Panc1 (cell line): ENCODE measurements at regions not wholly inside any gene's neighbourhood (a gene's known extent, or its start where the extent isn't known, plus 50 kb on each side); places are given as distances from the start of the nearest gene placed in this dataset.

Experiments
- ATAC-seq: fragments of 200-7000 bp; cut with Tn5 transposase; 2 replicates; pipeline ENCODE4 v1.9.1; 2020; ENCODE audit warnings: mild to moderate bottlenecking, moderate library complexity
- BruUV-seq: library from RNA; stranded (reverse); fragments of 400-500 nt; replicated peaks from 2 replicates; lab custom pipeline; 2021; lab: Mats Ljungman, UMichigan
- CTCF ChIA-PET: fragments of 300-600 bp; sonication (Branson Sonifier 250); formaldehyde crosslinking; loops from one replicate; lab custom pipeline; 2022; ENCODE audit warnings: antibody characterized with exemption; lab: Charles Lee
- POLR2A ChIA-PET: fragments of 300-600 bp; sonication (Branson Sonifier 250); formaldehyde crosslinking; loops from one replicate; lab custom pipeline; 2022; ENCODE audit warnings: antibody characterized with exemption; lab: Charles Lee
- DNase-seq: peaks from one replicate; pipeline ENCODE4 v3.0.0-alpha.2; 2010; ENCODE audit warnings: low read depth, low spot score
- H3K27ac ChIP-seq: 2 replicates; pipeline ENCODE4 v1.5.1; 2011; ENCODE audit warnings: mild to moderate bottlenecking, low read length, inconsistent platforms
- H3K27me3 ChIP-seq: fragments of 200-500 bp; sonication (Bioruptor generic); 2 replicates; pipeline ENCODE4 v1.6.0; 2014; ENCODE audit warnings: low read length, inconsistent platforms; ENCODE audit not compliant: control insufficient read depth, insufficient read depth
- H3K36me3 ChIP-seq: fragments of 200-500 bp; sonication (Bioruptor generic); 2 replicates; pipeline ENCODE4 v1.5.1; 2014; ENCODE audit warnings: inconsistent platforms, mild to moderate bottlenecking, low read length, moderate library complexity; ENCODE audit not compliant: control insufficient read depth, insufficient read depth
- H3K4me1 ChIP-seq: 2 replicates; pipeline ENCODE4 v1.5.1; 2011; ENCODE audit warnings: inconsistent platforms, mild to moderate bottlenecking, low read length, moderate library complexity; ENCODE audit not compliant: control insufficient read depth, insufficient read depth
- H3K4me3 ChIP-seq, 2 experiments: 2 replicates each; pipeline ENCODE4 v1.5.1; 2011 to 2012; ENCODE audit warnings: low read depth in 2 of 2, low read length in 2 of 2, mild to moderate bottlenecking in 2 of 2, inconsistent platforms in 1 of 2, moderate library complexity in 1 of 2
- H3K9me3 ChIP-seq: fragments of 200-500 bp; sonication (Bioruptor generic); 2 replicates; pipeline ENCODE4 v1.5.1; 2014; ENCODE audit warnings: low read depth, mild to moderate bottlenecking, inconsistent platforms, low read length, moderate library complexity; ENCODE audit not compliant: control insufficient read depth, insufficient read depth
- POLR2AphosphoS5 ChIP-seq: IDR thresholded peaks from 2 replicates; pipeline ENCODE4 v1.6.1; 2012; ENCODE audit warnings: mild to moderate bottlenecking, low read depth, low read length, moderate library complexity
- SIN3A ChIP-seq: IDR thresholded peaks from 2 replicates; pipeline ENCODE4 v1.6.1; 2012; ENCODE audit warnings: low read depth, mild to moderate bottlenecking, low read length, moderate library complexity, borderline replicate concordance; ENCODE audit not compliant: insufficient read depth
- TCF7L2 ChIP-seq: IDR thresholded peaks from 2 replicates; pipeline ENCODE4 v1.6.1; 2011; ENCODE audit warnings: mild to moderate bottlenecking, low read depth, low read length, inconsistent platforms
- in situ Hi-C: cut with HindIII; loops from 2 replicates; pipeline ENCODE4 v1.10.0; 2016; ENCODE audit warnings: low sequenced_read_pairs, low pct_unique_long_range_greater_than_20kb
- intact Hi-C: fragments of 100-400 bp; cut with micrococcal nuclease; formaldehyde crosslinking; loops from one replicate; pipeline ENCODE4 v1.10.0; 2022; ENCODE audit not compliant: unreplicated experiment
- TF ChIP-seq, protein P1 (sequence below), 2 experiments: IDR thresholded peaks; 2 replicates each; pipeline ENCODE4 v1.6.1; 2011 to 2012; ENCODE audit warnings: low read depth in 2 of 2, control low read depth in 1 of 2, low read length in 1 of 2, mild to moderate bottlenecking in 1 of 2, moderate library complexity in 1 of 2; ENCODE audit not compliant: insufficient read depth in 1 of 2
- TF ChIP-seq, protein P2 (sequence below): fragments of 450-650 bp; IDR thresholded peaks from 2 replicates; pipeline ENCODE4 v1.5.1; 2017; ENCODE audit warnings: mild to moderate bottlenecking

DNA sequence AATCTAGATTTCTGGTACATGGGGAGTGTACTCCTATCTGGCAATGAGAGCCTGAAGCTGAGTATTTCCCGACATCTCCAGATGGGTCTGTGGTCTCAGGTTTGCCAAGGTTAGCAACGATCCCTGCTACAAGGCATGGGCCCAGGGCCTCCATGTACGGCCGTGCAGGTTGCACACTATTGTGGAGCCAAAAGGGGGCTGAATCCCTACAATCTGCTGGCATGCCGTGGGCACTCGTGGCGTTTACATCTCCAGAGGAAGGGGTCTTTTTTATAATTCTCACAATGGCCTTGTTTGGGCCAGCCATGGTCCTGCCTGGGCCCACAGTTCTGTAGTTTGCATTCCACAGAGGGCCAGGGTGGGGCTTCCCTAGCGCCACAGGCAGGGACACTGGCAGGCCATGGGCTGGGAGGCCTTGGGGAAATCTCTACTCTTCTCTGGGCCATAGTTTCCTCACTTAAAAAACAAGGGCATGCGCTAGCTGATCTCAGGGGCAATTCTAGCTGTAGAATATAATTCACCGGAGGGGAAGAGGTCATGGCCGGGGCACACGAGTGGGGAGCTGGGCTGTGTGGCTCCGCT lies 68.9 kb upstream of the TLE3 start:
- Histone ChIP-seq H3K27ac (no peak overlapping the region), H3K36me3 (no peaks in the 10 kb centered on the region), H3K4me1 (no peaks in the 10 kb centered on the region), H3K4me3 (no peak overlapping the region), H3K9me3 (no peaks in the 10 kb centered on the region), H3K27me3 (no peaks in the 10 kb centered on the region)
- CTCF ChIA-PET: no interaction called here
- intact Hi-C loops (no loop called here), in situ Hi-C loops (no loop called here)
- DNase-seq (no peak), ATAC-seq (no peak)
- POLR2A ChIA-PET: interaction anchor here (0.7 kb wide), 1 partner anchor 183 kb away, joined by 11 read pairs; no protein-coding TSS in a partner anchor
- no TSS peak for BruUV-seq
- no peak for TF ChIP-seq TCF7L2
- TF ChIP-seq, protein P1, sequence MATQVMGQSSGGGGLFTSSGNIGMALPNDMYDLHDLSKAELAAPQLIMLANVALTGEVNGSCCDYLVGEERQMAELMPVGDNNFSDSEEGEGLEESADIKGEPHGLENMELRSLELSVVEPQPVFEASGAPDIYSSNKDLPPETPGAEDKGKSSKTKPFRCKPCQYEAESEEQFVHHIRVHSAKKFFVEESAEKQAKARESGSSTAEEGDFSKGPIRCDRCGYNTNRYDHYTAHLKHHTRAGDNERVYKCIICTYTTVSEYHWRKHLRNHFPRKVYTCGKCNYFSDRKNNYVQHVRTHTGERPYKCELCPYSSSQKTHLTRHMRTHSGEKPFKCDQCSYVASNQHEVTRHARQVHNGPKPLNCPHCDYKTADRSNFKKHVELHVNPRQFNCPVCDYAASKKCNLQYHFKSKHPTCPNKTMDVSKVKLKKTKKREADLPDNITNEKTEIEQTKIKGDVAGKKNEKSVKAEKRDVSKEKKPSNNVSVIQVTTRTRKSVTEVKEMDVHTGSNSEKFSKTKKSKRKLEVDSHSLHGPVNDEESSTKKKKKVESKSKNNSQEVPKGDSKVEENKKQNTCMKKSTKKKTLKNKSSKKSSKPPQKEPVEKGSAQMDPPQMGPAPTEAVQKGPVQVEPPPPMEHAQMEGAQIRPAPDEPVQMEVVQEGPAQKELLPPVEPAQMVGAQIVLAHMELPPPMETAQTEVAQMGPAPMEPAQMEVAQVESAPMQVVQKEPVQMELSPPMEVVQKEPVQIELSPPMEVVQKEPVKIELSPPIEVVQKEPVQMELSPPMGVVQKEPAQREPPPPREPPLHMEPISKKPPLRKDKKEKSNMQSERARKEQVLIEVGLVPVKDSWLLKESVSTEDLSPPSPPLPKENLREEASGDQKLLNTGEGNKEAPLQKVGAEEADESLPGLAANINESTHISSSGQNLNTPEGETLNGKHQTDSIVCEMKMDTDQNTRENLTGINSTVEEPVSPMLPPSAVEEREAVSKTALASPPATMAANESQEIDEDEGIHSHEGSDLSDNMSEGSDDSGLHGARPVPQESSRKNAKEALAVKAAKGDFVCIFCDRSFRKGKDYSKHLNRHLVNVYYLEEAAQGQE (IDR thresholded peaks at IDR 0.05; ENCODE audit: insufficient read depth in 1 of 2, low read depth in 2 of 2, low read length in 1 of 2): no peak

DNA sequence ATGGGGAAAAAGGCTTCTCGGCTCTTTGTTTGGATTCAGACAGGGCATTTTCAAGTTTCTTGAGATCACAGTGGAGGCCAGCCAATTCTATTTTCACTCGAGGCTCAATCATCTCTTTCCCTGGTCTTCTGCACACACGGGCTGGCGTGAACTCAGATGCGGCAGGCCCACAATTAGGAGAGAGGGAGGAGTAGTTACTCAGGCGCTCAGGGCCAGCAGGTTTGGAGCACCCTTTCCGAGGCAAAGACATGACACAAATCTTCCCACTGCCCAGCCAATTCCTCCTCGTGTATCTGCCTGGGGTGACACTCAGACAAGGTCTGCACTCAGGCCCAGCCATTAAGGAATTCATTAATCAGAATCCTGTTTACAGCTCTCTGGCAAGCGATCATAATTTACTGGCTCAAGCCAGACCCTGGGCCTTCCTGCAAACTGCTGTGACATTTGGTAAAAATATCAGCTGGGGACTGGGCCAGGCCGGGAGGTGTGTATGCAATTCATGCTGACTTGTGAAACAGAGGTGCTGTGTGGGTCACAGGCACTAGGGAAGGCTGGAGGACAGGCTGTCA lies 68.1 kb upstream of the TLE3 start:
- Histone ChIP-seq H3K27me3 (no peaks in the 10 kb centered on the region), H3K4me3 (no peak overlapping the region), H3K4me1 (peaks cover under 1% of the 10 kb centered on the region), H3K27ac (peak overlapping the region; percentile 37; the same call in 1 of the 2 replicates), H3K36me3 (no peaks in the 10 kb centered on the region), H3K9me3 (no peaks in the 10 kb centered on the region)
- no TSS peak for BruUV-seq
- TF ChIP-seq SIN3A (no peak), POLR2AphosphoS5 (no peak), TCF7L2 (no peak)
- TF ChIP-seq, protein P2, sequence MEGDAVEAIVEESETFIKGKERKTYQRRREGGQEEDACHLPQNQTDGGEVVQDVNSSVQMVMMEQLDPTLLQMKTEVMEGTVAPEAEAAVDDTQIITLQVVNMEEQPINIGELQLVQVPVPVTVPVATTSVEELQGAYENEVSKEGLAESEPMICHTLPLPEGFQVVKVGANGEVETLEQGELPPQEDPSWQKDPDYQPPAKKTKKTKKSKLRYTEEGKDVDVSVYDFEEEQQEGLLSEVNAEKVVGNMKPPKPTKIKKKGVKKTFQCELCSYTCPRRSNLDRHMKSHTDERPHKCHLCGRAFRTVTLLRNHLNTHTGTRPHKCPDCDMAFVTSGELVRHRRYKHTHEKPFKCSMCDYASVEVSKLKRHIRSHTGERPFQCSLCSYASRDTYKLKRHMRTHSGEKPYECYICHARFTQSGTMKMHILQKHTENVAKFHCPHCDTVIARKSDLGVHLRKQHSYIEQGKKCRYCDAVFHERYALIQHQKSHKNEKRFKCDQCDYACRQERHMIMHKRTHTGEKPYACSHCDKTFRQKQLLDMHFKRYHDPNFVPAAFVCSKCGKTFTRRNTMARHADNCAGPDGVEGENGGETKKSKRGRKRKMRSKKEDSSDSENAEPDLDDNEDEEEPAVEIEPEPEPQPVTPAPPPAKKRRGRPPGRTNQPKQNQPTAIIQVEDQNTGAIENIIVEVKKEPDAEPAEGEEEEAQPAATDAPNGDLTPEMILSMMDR: no peak
- TF ChIP-seq, protein P1 (IDR thresholded peaks at IDR 0.05; ENCODE audit: insufficient read depth in 1 of 2, low read depth in 2 of 2, low read length in 1 of 2): no peak
- intact Hi-C loops (no loop called here), in situ Hi-C loops (no loop called here)
- DNase-seq (no peak), ATAC-seq (0 out of 2 replicates have a peak, but pooled peaks have one; percentile 28)
- ChIA-PET POLR2A (no interaction called here), CTCF (interaction anchor here (0.6 kb wide), 1 partner anchor 88 kb away, joined by 3 read pairs; no protein-coding TSS in a partner anchor)
